CD14-positive monocyte (primary cell): ENCODE measurements at regions not wholly inside any gene's neighbourhood (a gene's known extent, or its start where the extent isn't known, plus 50 kb on each side); places are given as distances from the start of the nearest gene placed in this dataset.

Experiments
- DNase-seq, 3 donors: peaks; one replicate each; pipeline ENCODE4 v3.0.0-alpha.2; 2011 to 2022
- H2AFZ ChIP-seq: 2 replicates; pipeline ENCODE4 v1.6.0; 2012; ENCODE audit warnings: mild to moderate bottlenecking, low read depth, low read length, inconsistent platforms; ENCODE audit not compliant: insufficient read depth, poor library complexity, severe bottlenecking
- H3K27ac ChIP-seq, 2 donors: 1 replicate in 1 of 2; 2 replicates in 1 of 2; pipeline ENCODE4 v1.5.1; 2012 to 2013; ENCODE audit warnings: low read length in 2 of 2, control low read depth in 1 of 2, inconsistent platforms in 1 of 2, low read depth in 1 of 2, mild to moderate bottlenecking in 1 of 2
- H3K27me3 ChIP-seq, 2 donors: one replicate each; pipeline versions ENCODE4 v1.6.0 to v1.6.1; 2011 to 2013; ENCODE audit warnings: low read length in 2 of 2; ENCODE audit not compliant: control insufficient read depth in 2 of 2, insufficient read depth in 2 of 2
- H3K36me3 ChIP-seq, 2 donors: replicated peaks in 1 of 2; 1 replicate in 1 of 2; 2 replicates in 1 of 2; pipeline versions ENCODE4 v1.5.1 to v1.6.1; 2012 to 2013; ENCODE audit warnings: low read length in 2 of 2, control low read depth in 1 of 2, inconsistent platforms in 1 of 2, mild to moderate bottlenecking in 1 of 2; ENCODE audit not compliant: insufficient read depth in 2 of 2, control insufficient read depth in 1 of 2
- H3K4me1 ChIP-seq, 2 donors: 1 replicate in 1 of 2; 2 replicates in 1 of 2; pipeline versions ENCODE4 v1.5.1 to v1.6.1; 2012 to 2013; ENCODE audit warnings: low read length in 2 of 2, control low read depth in 1 of 2, inconsistent platforms in 1 of 2, mild to moderate bottlenecking in 1 of 2, moderate library complexity in 1 of 2; ENCODE audit not compliant: insufficient read depth in 2 of 2, control insufficient read depth in 1 of 2
- H3K4me2 ChIP-seq: replicated peaks from 2 replicates; pipeline ENCODE3; 2012; ENCODE audit warnings: low read length, moderate library complexity, mild to moderate bottlenecking; ENCODE audit not compliant: poor library complexity, severe bottlenecking; ENCODE audit errors: extremely low read depth
- H3K4me3 ChIP-seq, 3 experiments: fragments of 200-600 bp in 1 of 3; sonication (generic) in 1 of 3; replicated peaks in 1 of 3; 1 replicate in 2 of 3; 2 replicates in 1 of 3; pipeline ENCODE4 v1.5.1; 2011 to 2013; ENCODE audit warnings: low read length in 3 of 3, mild to moderate bottlenecking in 3 of 3, control low read depth in 2 of 3, low read depth in 2 of 3, inconsistent platforms in 1 of 3, moderate library complexity in 1 of 3
- H3K79me2 ChIP-seq: 2 replicates; pipeline ENCODE4 v1.6.0; 2012; ENCODE audit warnings: mild to moderate bottlenecking, control low read depth, inconsistent platforms, low read length, moderate library complexity; ENCODE audit not compliant: insufficient read depth
- H3K9ac ChIP-seq: 2 replicates; pipeline ENCODE4 v1.6.0; 2017; ENCODE audit warnings: low read length, mild to moderate bottlenecking; ENCODE audit not compliant: insufficient read depth, poor library complexity, severe bottlenecking
- H3K9me3 ChIP-seq, 2 donors: replicated peaks in 1 of 2; 1 replicate in 1 of 2; 2 replicates in 1 of 2; pipeline versions ENCODE4 v1.5.1 to v1.6.1; 2012 to 2013; ENCODE audit warnings: low read length in 2 of 2, control low read depth in 1 of 2; ENCODE audit not compliant: control insufficient read depth in 1 of 2, insufficient read depth in 1 of 2
- H4K20me1 ChIP-seq: 2 replicates; pipeline ENCODE4 v1.6.0; 2012; ENCODE audit warnings: mild to moderate bottlenecking, low read length, control low read depth, moderate library complexity; ENCODE audit not compliant: insufficient read depth
- H3K27ac Mint-ChIP-seq, 7 donors: one replicate each; pipeline ENCODE4 v1.8.0; 2020; ENCODE audit warnings: mild to moderate bottlenecking in 7 of 7, mixed read lengths in 7 of 7, moderate library complexity in 6 of 7, inconsistent platforms in 2 of 7
- H3K27me3 Mint-ChIP-seq, 3 donors: one replicate each; pipeline ENCODE4 v1.8.0; 2021 to 2022; ENCODE audit warnings: low read depth in 3 of 3, mild to moderate bottlenecking in 3 of 3, mixed read lengths in 3 of 3, moderate library complexity in 3 of 3, inconsistent platforms in 1 of 3
- H3K36me3 Mint-ChIP-seq, 2 donors: one replicate each; pipeline ENCODE4 v1.8.0; 2020; ENCODE audit warnings: mixed read lengths in 2 of 2, inconsistent platforms in 1 of 2, mild to moderate bottlenecking in 1 of 2
- H3K4me1 Mint-ChIP-seq: one replicate; pipeline ENCODE4 v1.8.0; 2020; ENCODE audit warnings: mild to moderate bottlenecking, mixed read lengths
- H3K4me3 Mint-ChIP-seq, 2 donors: one replicate each; pipeline ENCODE4 v1.8.0; 2020; ENCODE audit warnings: mild to moderate bottlenecking in 2 of 2, mixed read lengths in 2 of 2, moderate library complexity in 1 of 2
- H3K9me3 Mint-ChIP-seq, 7 donors: one replicate each; pipeline ENCODE4 v1.8.0; 2020 to 2022; ENCODE audit warnings: mixed read lengths in 7 of 7, mild to moderate bottlenecking in 6 of 7, moderate library complexity in 6 of 7, inconsistent platforms in 2 of 7
- WGBS: methylation state at CpG from one replicate; pipeline ENCODE4 v1.1.5; 2013; ENCODE audit warnings: missing lambda C conversion rate; ENCODE audit not compliant: insufficient coverage; 5-methylcytosine and 5-hydroxymethylcytosine counted together
- intact Hi-C, 2 donors: fragments of 100-400 bp; cut with micrococcal nuclease; formaldehyde crosslinking; loops; one replicate each; pipeline versions ENCODE4 v1.15.0 to v1.15.1; 2023
- TF ChIP-seq, protein P1 (sequence below): fragments of 200-600 bp; IDR thresholded peaks from one replicate; pipeline ENCODE4 v1.8.0; 2022; ENCODE audit warnings: antibody characterized with exemption, mild to moderate bottlenecking

DNA sequence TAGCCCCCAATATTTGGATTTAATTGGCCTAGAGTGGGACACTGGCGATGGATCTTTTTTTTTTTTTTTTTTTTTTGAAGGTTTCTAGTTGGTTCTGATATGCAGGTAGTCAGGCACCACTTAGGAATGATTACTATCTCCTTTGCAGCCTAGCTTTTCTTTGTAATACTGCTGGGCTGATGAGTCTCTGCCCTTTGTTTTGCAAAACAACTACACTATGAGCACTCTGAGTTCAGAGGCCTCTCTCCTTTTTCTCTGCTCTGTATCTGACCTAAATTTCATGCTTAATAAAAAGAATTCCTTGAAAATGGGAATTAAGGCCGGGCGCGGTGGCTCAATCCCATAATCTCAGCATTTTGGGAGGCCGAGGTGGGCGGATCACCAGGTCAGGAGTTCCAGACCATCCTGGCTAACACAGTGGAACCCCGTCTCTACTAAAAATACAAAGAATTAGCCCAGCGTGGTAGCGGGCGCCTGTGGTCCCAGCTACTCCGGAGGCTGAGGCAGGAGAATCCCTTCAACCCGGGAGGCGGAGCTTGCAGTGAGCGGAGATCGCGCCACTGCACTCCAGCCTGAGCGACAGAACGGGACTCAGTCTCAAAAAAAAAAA is 1312.3 kb downstream of the FAM181B start:
- DNase-seq, result no peak
- Mint-ChIP-seq H3K9me3 (peaks cover 0 to 1% (median 0%) of the 10 kb centered on the region in 7 donors), H3K27me3 (peaks cover 0 to 2% (median 0%) of the 10 kb centered on the region in 3 donors), H3K36me3 (no peaks in the 10 kb centered on the region), H3K4me1 (no peaks in the 10 kb centered on the region), H3K27ac (no peak overlapping the region), H3K4me3 (no peak overlapping the region)
- H3K9ac ChIP-seq, result no peak overlapping the region
- H3K27ac ChIP-seq, result no peak overlapping the region
- no peaks in the 10 kb centered on the region for H4K20me1 ChIP-seq
- H3K36me3 ChIP-seq, result no peaks in the 10 kb centered on the region
- H3K4me3 ChIP-seq, result no peak overlapping the region
- intact Hi-C loops, result no loop called here
- H2AFZ ChIP-seq, result no peak overlapping the region
- 100% methylated on average over 5 of the region's 18 CpGs for WGBS
- H3K79me2 ChIP-seq, result no peaks in the 10 kb centered on the region
- H3K27me3 ChIP-seq, result no peaks in the 10 kb centered on the region
- TF ChIP-seq, protein P1, sequence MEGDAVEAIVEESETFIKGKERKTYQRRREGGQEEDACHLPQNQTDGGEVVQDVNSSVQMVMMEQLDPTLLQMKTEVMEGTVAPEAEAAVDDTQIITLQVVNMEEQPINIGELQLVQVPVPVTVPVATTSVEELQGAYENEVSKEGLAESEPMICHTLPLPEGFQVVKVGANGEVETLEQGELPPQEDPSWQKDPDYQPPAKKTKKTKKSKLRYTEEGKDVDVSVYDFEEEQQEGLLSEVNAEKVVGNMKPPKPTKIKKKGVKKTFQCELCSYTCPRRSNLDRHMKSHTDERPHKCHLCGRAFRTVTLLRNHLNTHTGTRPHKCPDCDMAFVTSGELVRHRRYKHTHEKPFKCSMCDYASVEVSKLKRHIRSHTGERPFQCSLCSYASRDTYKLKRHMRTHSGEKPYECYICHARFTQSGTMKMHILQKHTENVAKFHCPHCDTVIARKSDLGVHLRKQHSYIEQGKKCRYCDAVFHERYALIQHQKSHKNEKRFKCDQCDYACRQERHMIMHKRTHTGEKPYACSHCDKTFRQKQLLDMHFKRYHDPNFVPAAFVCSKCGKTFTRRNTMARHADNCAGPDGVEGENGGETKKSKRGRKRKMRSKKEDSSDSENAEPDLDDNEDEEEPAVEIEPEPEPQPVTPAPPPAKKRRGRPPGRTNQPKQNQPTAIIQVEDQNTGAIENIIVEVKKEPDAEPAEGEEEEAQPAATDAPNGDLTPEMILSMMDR, result no peak
- no peaks in the 10 kb centered on the region for H3K9me3 ChIP-seq
- H3K4me2 ChIP-seq, result no peak overlapping the region
- no peaks in the 10 kb centered on the region for H3K4me1 ChIP-seq

- intact Hi-C loops, result no loop called here
- Mint-ChIP-seq H3K27ac (no peak overlapping the region), H3K4me3 (no peak overlapping the region), H3K9me3 (peaks cover 0 to 1% (median 0%) of the 10 kb centered on the region in 7 donors), H3K27me3 (peaks cover 0 to 2% (median 0%) of the 10 kb centered on the region in 3 donors), H3K36me3 (no peaks in the 10 kb centered on the region), H3K4me1 (no peaks in the 10 kb centered on the region)
- H3K4me2 ChIP-seq, result no peak overlapping the region
- no peaks in the 10 kb centered on the region for H3K4me1 ChIP-seq
- no peaks in the 10 kb centered on the region for H4K20me1 ChIP-seq
- H3K9me3 ChIP-seq, result no peaks in the 10 kb centered on the region
- no peaks in the 10 kb centered on the region for H3K79me2 ChIP-seq
- DNase-seq, result no peak
- TF ChIP-seq, protein P1, result no peak
- no peak overlapping the region for H2AFZ ChIP-seq
- no peak overlapping the region for H3K27ac ChIP-seq
- 70% methylated on average over 1 of the region's 3 CpGs for WGBS
- no peak overlapping the region for H3K4me3 ChIP-seq
- H3K9ac ChIP-seq, result no peak overlapping the region
- no peaks in the 10 kb centered on the region for H3K36me3 ChIP-seq
- H3K27me3 ChIP-seq, result no peaks in the 10 kb centered on the region
Observed at GRCh38 chr11:81420668-81421250, 1312.9 kb downstream of the FAM181B start.
